Common myeloid progenitor, CD34-positive (primary cell): ENCODE measurements at regions not wholly inside any gene's neighbourhood (a gene's known extent, or its start where the extent isn't known, plus 50 kb on each side); places are given as distances from the start of the nearest gene placed in this dataset.

ENCODE experiments used
- CTCF ChIA-PET: fragments of 350-600 bp; sonication (Branson Sonifier 250); formaldehyde crosslinking; loops from one replicate; lab custom pipeline; 2021; ENCODE audit warnings: antibody characterized with exemption; lab: Charles Lee
- POLR2A ChIA-PET: fragments of 350-600 bp; sonication (Branson Sonifier 250); formaldehyde crosslinking; loops from one replicate; lab custom pipeline; 2021; ENCODE audit warnings: antibody characterized with exemption; lab: Charles Lee
- DNase-seq, 3 donors: peaks; one replicate each; pipeline versions ENCODE4 v3.0.0 to v3.0.0-alpha.2; 2013
- H3K27ac ChIP-seq, 2 experiments: 1 replicate in 1 of 2; 2 replicates in 1 of 2; pipeline ENCODE4 v1.7.0; 2013; ENCODE audit warnings: inconsistent platforms in 2 of 2, low read length in 2 of 2, mild to moderate bottlenecking in 2 of 2, low read depth in 1 of 2, moderate library complexity in 1 of 2; ENCODE audit not compliant: severe bottlenecking in 2 of 2, insufficient read depth in 1 of 2, poor library complexity in 1 of 2
- H3K27me3 ChIP-seq, 5 experiments: replicated peaks in 2 of 5; 1 replicate in 3 of 5; 2 replicates in 2 of 5; pipeline versions ENCODE4 v1.6.1 to v1.7.0; 2013; ENCODE audit warnings: low read length in 4 of 5, mild to moderate bottlenecking in 2 of 5, moderate library complexity in 2 of 5, inconsistent platforms in 1 of 5; ENCODE audit not compliant: insufficient read depth in 5 of 5, control insufficient read depth in 4 of 5
- H3K36me3 ChIP-seq, 4 experiments: 1 replicate in 2 of 4; 2 replicates in 2 of 4; pipeline versions ENCODE4 v1.6.1 to v1.7.0; 2013; ENCODE audit warnings: low read length in 3 of 4, control low read depth in 1 of 4, mild to moderate bottlenecking in 1 of 4; ENCODE audit not compliant: control insufficient read depth in 4 of 4, insufficient read depth in 4 of 4
- H3K4me1 ChIP-seq, 4 experiments: 1 replicate in 3 of 4; 2 replicates in 1 of 4; pipeline versions ENCODE4 v1.6.1 to v1.7.1; 2013; ENCODE audit warnings: low read length in 3 of 4, mild to moderate bottlenecking in 3 of 4, control low read depth in 1 of 4, inconsistent platforms in 1 of 4, moderate library complexity in 1 of 4; ENCODE audit not compliant: control insufficient read depth in 4 of 4, insufficient read depth in 4 of 4; ENCODE audit errors: control extremely low read depth in 1 of 4
- H3K4me3 ChIP-seq, 7 experiments: 1 replicate in 4 of 7; 2 replicates in 3 of 7; pipeline versions ENCODE4 v1.5.1 to v1.7.0; 2013; ENCODE audit warnings: mild to moderate bottlenecking in 7 of 7, low read length in 6 of 7, moderate library complexity in 6 of 7, inconsistent platforms in 2 of 7, low read depth in 2 of 7, control low read depth in 1 of 7; ENCODE audit not compliant: insufficient read depth in 4 of 7, control insufficient read depth in 1 of 7; ENCODE audit errors: extremely low read depth in 1 of 7
- H3K9me3 ChIP-seq, 5 experiments: 1 replicate in 4 of 5; 2 replicates in 1 of 5; pipeline versions ENCODE4 v1.6.1 to v1.7.1; 2013; ENCODE audit warnings: low read length in 4 of 5, mild to moderate bottlenecking in 2 of 5, inconsistent platforms in 1 of 5, low read depth in 1 of 5, moderate library complexity in 1 of 5; ENCODE audit not compliant: control insufficient read depth in 4 of 5, insufficient read depth in 2 of 5; ENCODE audit errors: control extremely low read depth in 1 of 5
- WGBS: methylation state at CpG from one replicate; pipeline ENCODE4 v1.1.5; 2013; ENCODE audit not compliant: insufficient coverage; 5-methylcytosine and 5-hydroxymethylcytosine counted together

- H3K4me1 ChIP-seq = no peaks in the 10 kb centered on the region
- H3K36me3 ChIP-seq = no peaks in the 10 kb centered on the region
- H3K27ac ChIP-seq = no peak overlapping the region
- 36% methylated on average over 1 of the region's 1 CpG for WGBS
- no peaks in the 10 kb centered on the region for H3K27me3 ChIP-seq
- DNase-seq = no peak
- H3K4me3 ChIP-seq = no peak overlapping the region
- H3K9me3 ChIP-seq = no peaks in the 10 kb centered on the region
- CTCF ChIA-PET = interaction anchor here (1.0 to 2.6 kb wide), 3 partner anchors 11 to 19 kb away, joined by 3 to 6 read pairs (median 6); no protein-coding TSS in a partner anchor
- POLR2A ChIA-PET = no interaction called here
Measured at GRCh38 chr1:226806988-226807387, 63.4 kb upstream of the PSEN2 start.

- no peaks in the 10 kb centered on the region for H3K9me3 ChIP-seq
- no peaks in the 10 kb centered on the region for H3K27me3 ChIP-seq
- H3K27ac ChIP-seq = no peak overlapping the region
- H3K4me1 ChIP-seq = no peaks in the 10 kb centered on the region
- WGBS = 78% methylated on average over 10 of the region's 12 CpGs
- CTCF ChIA-PET = interaction anchor here (1.2 to 2.6 kb wide), 2 partner anchors 9 to 20 kb away, joined by 5 to 6 read pairs; no protein-coding TSS in a partner anchor
- H3K4me3 ChIP-seq = no peak overlapping the region
- POLR2A ChIA-PET = no interaction called here
- H3K36me3 ChIP-seq = no peaks in the 10 kb centered on the region
- peak in 2 of 3 donors; percentile 7 to 42 for DNase-seq
Measured at GRCh38 chr1:226804907-226805759, 65.3 kb upstream of the PSEN2 start.

- no peak overlapping the region for H3K4me3 ChIP-seq
- POLR2A ChIA-PET = no interaction called here
- no peak overlapping the region for H3K27ac ChIP-seq
- DNase-seq = no peak
- no peaks in the 10 kb centered on the region for H3K27me3 ChIP-seq
- H3K9me3 ChIP-seq = no peaks in the 10 kb centered on the region
- CTCF ChIA-PET = interaction anchor here (0.6 to 1.3 kb wide), 2 partner anchors 23 to 168 kb away, joined by 3 to 4 read pairs; no protein-coding TSS in a partner anchor
- WGBS = 86% methylated on average over 1 of the region's 2 CpGs
- peaks cover 0 to 6% (median under 1%) of the 10 kb centered on the region in 4 experiments for H3K4me1 ChIP-seq
- H3K36me3 ChIP-seq = no peaks in the 10 kb centered on the region
Measured at GRCh38 chr1:226800763-226801380, 61.8 kb upstream of the ITPKB start.

GRCh38 chr1:226799634-226800281 is 60.7 kb upstream of the ITPKB start:
- CTCF ChIA-PET = interaction anchor here (1.3 kb wide), 1 partner anchor 24 kb away, joined by 3 read pairs; no protein-coding TSS in a partner anchor

GRCh38 chr1:226798427-226799411 is 59.6 kb upstream of the ITPKB start:
- Histone ChIP-seq H3K36me3 (no peaks in the 10 kb centered on the region), H3K27me3 (no peaks in the 10 kb centered on the region), H3K9me3 (no peaks in the 10 kb centered on the region), H3K4me3 (no peak overlapping the region), H3K27ac (no peak overlapping the region), H3K4me1 (peaks cover 0 to 6% (median under 1%) of the 10 kb centered on the region in 4 experiments)
- ChIA-PET CTCF (no interaction called here), POLR2A (no interaction called here)
- 87% methylated on average over 16 of the region's 22 CpGs for WGBS
- peak in 1 of 3 donors; percentile 27 for DNase-seq

More at GRCh38 chr1:226799634-226800281, 60.7 kb upstream of the ITPKB start:
- H3K27me3 ChIP-seq = no peaks in the 10 kb centered on the region
- no peak overlapping the region for H3K27ac ChIP-seq
- no peak overlapping the region for H3K4me3 ChIP-seq
- H3K9me3 ChIP-seq = no peaks in the 10 kb centered on the region
- WGBS = 93% methylated on average over 3 of the region's 12 CpGs
- H3K36me3 ChIP-seq = no peaks in the 10 kb centered on the region
- DNase-seq = no peak
- POLR2A ChIA-PET = no interaction called here
- H3K4me1 ChIP-seq = peaks cover 0 to 6% (median under 1%) of the 10 kb centered on the region in 4 experiments

- Histone ChIP-seq H3K4me3 (no peak overlapping the region), H3K27me3 (no peaks in the 10 kb centered on the region), H3K4me1 (peaks cover 0 to 6% (median under 1%) of the 10 kb centered on the region in 4 experiments), H3K36me3 (no peaks in the 10 kb centered on the region), H3K27ac (no peak overlapping the region), H3K9me3 (no peaks in the 10 kb centered on the region)
- ChIA-PET POLR2A (no interaction called here), CTCF (interaction anchor here (2.0 kb wide), 1 partner anchor 8 kb away, joined by 6 read pairs; no protein-coding TSS in a partner anchor)
- 98% methylated on average over 4 of the region's 5 CpGs for WGBS
- DNase-seq = no peak
Measured at GRCh38 chr1:226797151-226797550, 58.1 kb upstream of the ITPKB start.
